ENCODE measurements at regions not wholly inside any gene's neighbourhood (a gene's known extent, or its start where the extent isn't known, plus 50 kb on each side); places are given as distances from the start of the nearest gene placed in this dataset.

GRCh38 chr22:48577014-48577690, 1250.5 kb downstream of the BRD1 start:
- DNase-seq (ENCODE audit: low read depth) = no peak

GRCh38 chr22:48576333-48577013, 1251.2 kb downstream of the BRD1 start:
- no peak for DNase-seq (ENCODE audit: low read depth)

- DNase-seq (ENCODE audit: low read depth) = no peak
These were observed 1251.9 kb downstream of the BRD1 start for GRCh38 chr22:48575618-48576332.

GRCh38 chr22:48574776-48575617, 1252.7 kb downstream of the BRD1 start:
- DNase-seq (ENCODE audit: low read depth) = no peak

GRCh38 chr22:48573766-48574165, 1253.9 kb downstream of the BRD1 start:
- DNase-seq (ENCODE audit: low read depth) = no peak

GRCh38 chr22:48572951-48573350, 1254.7 kb downstream of the BRD1 start:
- no peak for DNase-seq (ENCODE audit: low read depth)

GRCh38 chr22:48570912-48571311, 1256.8 kb downstream of the BRD1 start:
- no peak for DNase-seq (ENCODE audit: low read depth)

GRCh38 chr22:48569476-48570233, 1258.0 kb downstream of the BRD1 start:
- no peak for DNase-seq (ENCODE audit: low read depth)

GRCh38 chr22:48568736-48569330, 1258.8 kb downstream of the BRD1 start:
- no peak for DNase-seq (ENCODE audit: low read depth)

- no peak for DNase-seq (ENCODE audit: low read depth)
These were observed 1260.3 kb downstream of the BRD1 start for GRCh38 chr22:48567213-48567975.

- DNase-seq (ENCODE audit: low read depth) = no peak
These were observed 1260.9 kb downstream of the BRD1 start for GRCh38 chr22:48566741-48567140.

GRCh38 chr22:48565901-48566501, 1261.7 kb downstream of the BRD1 start:
- DNase-seq (ENCODE audit: low read depth) = no peak

GRCh38 chr22:48564995-48565394, 1262.7 kb downstream of the BRD1 start:
- DNase-seq (ENCODE audit: low read depth) = no peak

GRCh38 chr22:48563966-48564330, 1263.7 kb downstream of the BRD1 start:
- DNase-seq (ENCODE audit: low read depth) = no peak

GRCh38 chr22:48563118-48563965, 1264.3 kb downstream of the BRD1 start:
- DNase-seq (ENCODE audit: low read depth) = no peak

- DNase-seq (ENCODE audit: low read depth) = no peak
These were observed 1266.0 kb downstream of the BRD1 start for GRCh38 chr22:48561676-48562075.

- no peak for DNase-seq (ENCODE audit: low read depth)
These were observed 1266.8 kb downstream of the BRD1 start for GRCh38 chr22:48560836-48561235.

- no peak for DNase-seq (ENCODE audit: low read depth)
These were observed 1267.3 kb downstream of the BRD1 start for GRCh38 chr22:48560389-48560751.
